ENCODE measurements at regions not wholly inside any gene's neighbourhood (a gene's known extent, or its start where the extent isn't known, plus 50 kb on each side); places are given as distances from the start of the nearest gene placed in this dataset.

- TF ChIP-seq, protein P1, sequence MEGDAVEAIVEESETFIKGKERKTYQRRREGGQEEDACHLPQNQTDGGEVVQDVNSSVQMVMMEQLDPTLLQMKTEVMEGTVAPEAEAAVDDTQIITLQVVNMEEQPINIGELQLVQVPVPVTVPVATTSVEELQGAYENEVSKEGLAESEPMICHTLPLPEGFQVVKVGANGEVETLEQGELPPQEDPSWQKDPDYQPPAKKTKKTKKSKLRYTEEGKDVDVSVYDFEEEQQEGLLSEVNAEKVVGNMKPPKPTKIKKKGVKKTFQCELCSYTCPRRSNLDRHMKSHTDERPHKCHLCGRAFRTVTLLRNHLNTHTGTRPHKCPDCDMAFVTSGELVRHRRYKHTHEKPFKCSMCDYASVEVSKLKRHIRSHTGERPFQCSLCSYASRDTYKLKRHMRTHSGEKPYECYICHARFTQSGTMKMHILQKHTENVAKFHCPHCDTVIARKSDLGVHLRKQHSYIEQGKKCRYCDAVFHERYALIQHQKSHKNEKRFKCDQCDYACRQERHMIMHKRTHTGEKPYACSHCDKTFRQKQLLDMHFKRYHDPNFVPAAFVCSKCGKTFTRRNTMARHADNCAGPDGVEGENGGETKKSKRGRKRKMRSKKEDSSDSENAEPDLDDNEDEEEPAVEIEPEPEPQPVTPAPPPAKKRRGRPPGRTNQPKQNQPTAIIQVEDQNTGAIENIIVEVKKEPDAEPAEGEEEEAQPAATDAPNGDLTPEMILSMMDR (IDR thresholded peaks at IDR 0.05) = no peak
- Histone ChIP-seq H3K4me3 (ENCODE audit: low read depth in 1 of 2, low read length in 1 of 2) (no peak overlapping the region), H3K9me3 (no peaks in the 10 kb centered on the region), H3K27me3 (peaks cover 61% of the 10 kb centered on the region), H3K36me3 (no peaks in the 10 kb centered on the region), H3K27ac (no peak overlapping the region), H3K4me1 (ENCODE audit: control insufficient read depth in 1 of 2, insufficient read depth in 1 of 2, low read depth in 1 of 2, low read length in 1 of 2) (no peaks in the 10 kb centered on the region)
These were observed 79.1 kb downstream of the INHBB start for GRCh38 chr2:120425014-120425413.

GRCh38 chr2:120428748-120429147, 82.8 kb downstream of the INHBB start:
- H3K27ac ChIP-seq = no peak overlapping the region
- peaks cover 36% of the 10 kb centered on the region for H3K27me3 ChIP-seq
- no peaks in the 10 kb centered on the region for H3K9me3 ChIP-seq
- no peaks in the 10 kb centered on the region for H3K4me1 ChIP-seq (ENCODE audit: control insufficient read depth in 1 of 2, insufficient read depth in 1 of 2, low read depth in 1 of 2, low read length in 1 of 2)
- no peaks in the 10 kb centered on the region for H3K36me3 ChIP-seq
- H3K4me3 ChIP-seq (ENCODE audit: low read depth in 1 of 2, low read length in 1 of 2) = no peak overlapping the region
- TF ChIP-seq, protein P1 (IDR thresholded peaks at IDR 0.05) = no peak

- H3K9me3 ChIP-seq = no peaks in the 10 kb centered on the region
- H3K27ac ChIP-seq = no peak overlapping the region
- no peaks in the 10 kb centered on the region for H3K36me3 ChIP-seq
- TF ChIP-seq, protein P1 (IDR thresholded peaks at IDR 0.05) = no peak
- no peak overlapping the region for H3K4me3 ChIP-seq (ENCODE audit: low read depth in 1 of 2, low read length in 1 of 2)
- H3K4me1 ChIP-seq (ENCODE audit: control insufficient read depth in 1 of 2, insufficient read depth in 1 of 2, low read depth in 1 of 2, low read length in 1 of 2) = no peaks in the 10 kb centered on the region
- H3K27me3 ChIP-seq = peaks cover 34% of the 10 kb centered on the region
These were observed 83.9 kb downstream of the INHBB start for GRCh38 chr2:120429586-120430500.

GRCh38 chr2:120430501-120430830, 84.5 kb downstream of the INHBB start:
- Histone ChIP-seq H3K27ac (no peak overlapping the region), H3K9me3 (no peaks in the 10 kb centered on the region), H3K4me3 (ENCODE audit: low read depth in 1 of 2, low read length in 1 of 2) (no peak overlapping the region), H3K27me3 (peaks cover 36% of the 10 kb centered on the region), H3K4me1 (ENCODE audit: control insufficient read depth in 1 of 2, insufficient read depth in 1 of 2, low read depth in 1 of 2, low read length in 1 of 2) (no peaks in the 10 kb centered on the region), H3K36me3 (no peaks in the 10 kb centered on the region)
- TF ChIP-seq, protein P1 (IDR thresholded peaks at IDR 0.05) = no peak

DNA sequence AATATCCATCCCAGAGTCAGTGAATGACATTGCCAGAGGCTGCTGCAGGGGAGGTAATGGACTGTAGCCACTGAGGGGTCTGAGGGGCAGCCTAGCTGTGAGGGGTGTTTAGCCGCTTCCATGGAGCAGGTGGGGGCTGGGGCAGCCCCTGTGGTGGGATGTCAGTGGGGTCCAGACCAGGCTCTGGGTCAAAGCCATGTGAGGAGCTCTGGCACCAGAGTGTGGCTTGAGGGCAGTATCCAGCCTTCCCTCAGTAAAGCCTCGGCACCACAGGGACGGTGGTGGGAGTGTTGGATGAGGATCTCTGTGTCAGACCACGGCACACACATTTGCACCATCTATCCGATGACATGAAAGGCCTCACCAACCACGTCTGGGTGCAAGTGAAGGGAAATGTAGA, 85.0 kb downstream of the INHBB start:
- H3K27me3 ChIP-seq = peaks cover 40% of the 10 kb centered on the region
- no peak overlapping the region for H3K27ac ChIP-seq
- no peak overlapping the region for H3K4me3 ChIP-seq (ENCODE audit: low read depth in 1 of 2, low read length in 1 of 2)

More for the DNA sequence above, 85.0 kb downstream of the INHBB start:
- TF ChIP-seq, protein P1 (IDR thresholded peaks at IDR 0.05) = no peak
- no peaks in the 10 kb centered on the region for H3K4me1 ChIP-seq (ENCODE audit: control insufficient read depth in 1 of 2, insufficient read depth in 1 of 2, low read depth in 1 of 2, low read length in 1 of 2)
- no peaks in the 10 kb centered on the region for H3K9me3 ChIP-seq
- H3K36me3 ChIP-seq = no peaks in the 10 kb centered on the region

All from neutrophil (primary cell).